GM18502 (cell line): ENCODE measurements at regions not wholly inside any gene's neighbourhood (a gene's known extent, or its start where the extent isn't known, plus 50 kb on each side); places are given as distances from the start of the nearest gene placed in this dataset.
A peak's percentile ranks its signal among the peaks of the same experiment; 100 is the strongest.
"Not testable (repeated sequence)": the region's sequence is repeated elsewhere in the genome, so short reads cannot be mapped to it uniquely, and the experiment has no call there.

Experiments used
- ATAC-seq: cut with Tn5 transposase; IDR thresholded peaks from one replicate; pipeline ENCODE4 v1.9.1; 2021; ENCODE audit warnings: mild to moderate bottlenecking; ENCODE audit not compliant: unreplicated experiment, poor library complexity

DNA sequence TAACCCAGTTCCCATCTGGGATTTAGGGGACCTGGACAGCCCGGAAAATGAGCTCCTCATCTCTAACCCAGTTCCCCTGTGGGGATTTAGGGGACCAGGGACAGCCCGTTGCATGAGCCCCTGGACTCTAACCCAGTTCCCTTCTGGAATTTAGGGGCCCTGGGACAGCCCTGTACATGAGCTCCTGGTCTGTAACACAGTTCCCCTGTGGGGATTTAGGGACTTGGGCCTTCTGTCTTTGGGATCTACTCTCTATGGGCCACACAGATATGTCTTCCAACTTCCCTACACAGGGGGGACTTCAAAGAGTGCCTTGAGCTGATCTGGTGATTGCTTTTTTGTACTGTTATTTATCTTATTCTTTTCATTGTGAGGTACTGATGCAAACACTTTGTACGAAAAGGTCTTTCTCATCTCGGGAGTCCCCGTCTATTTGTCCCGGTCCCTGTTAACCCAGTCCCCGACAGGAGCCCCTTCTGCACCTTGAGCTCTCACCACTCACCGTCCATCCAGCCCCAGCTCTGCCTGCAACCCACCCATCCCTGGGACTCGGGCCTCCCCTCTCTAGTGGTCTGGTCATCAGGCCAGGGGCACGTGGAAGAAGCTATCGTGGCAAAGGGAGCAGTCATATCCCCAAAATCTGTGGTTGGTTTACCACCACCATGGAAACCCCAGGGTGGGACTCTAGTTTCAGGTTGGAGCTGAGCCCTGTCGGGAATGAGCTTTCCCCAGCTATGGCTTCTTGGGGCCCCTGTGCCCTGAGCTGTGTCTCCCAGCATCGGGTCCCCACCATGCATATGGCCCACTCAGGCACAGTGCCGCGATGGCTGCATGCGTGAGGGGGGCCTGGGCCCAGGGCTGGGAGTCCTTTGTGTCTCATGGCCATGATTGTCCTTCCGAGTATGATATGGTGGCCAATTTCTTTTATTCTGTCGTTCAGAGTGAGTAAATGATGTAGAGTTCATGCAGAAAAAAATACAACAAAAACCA is 270.4 kb upstream of the PLCXD1 start:
- ATAC-seq, result not testable (repeated sequence)

DNA sequence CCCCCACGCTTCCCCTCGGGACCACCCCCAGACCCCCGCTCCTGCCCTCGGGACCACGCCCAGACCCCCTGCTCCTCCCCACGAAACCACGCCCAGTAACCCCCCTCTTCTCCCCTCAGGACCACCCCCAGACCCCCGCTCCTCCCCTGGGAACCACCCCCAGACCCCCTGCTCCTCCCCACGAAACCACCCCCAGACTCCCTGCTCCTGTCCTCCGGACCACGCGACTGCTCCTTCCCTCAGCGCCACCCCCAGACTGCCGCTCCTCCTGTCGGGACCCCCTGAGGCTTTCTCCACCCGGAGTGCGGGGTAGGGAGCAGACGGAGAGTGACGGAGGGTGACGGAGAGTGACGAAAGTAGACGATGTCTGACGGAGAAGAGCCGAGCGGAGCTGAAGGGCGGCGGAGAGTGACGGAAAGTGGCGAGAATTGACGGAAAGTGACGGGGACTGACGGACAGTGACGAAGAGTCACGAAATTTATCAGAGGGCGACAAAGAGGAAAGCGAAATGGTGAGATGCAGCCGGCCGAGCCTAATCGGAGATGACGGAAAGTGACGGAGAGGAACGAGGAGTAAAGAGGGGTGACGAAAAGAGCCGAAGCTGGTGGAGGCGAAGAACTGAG is 267.2 kb upstream of the PLCXD1 start:
- ATAC-seq, result not testable (repeated sequence)

DNA sequence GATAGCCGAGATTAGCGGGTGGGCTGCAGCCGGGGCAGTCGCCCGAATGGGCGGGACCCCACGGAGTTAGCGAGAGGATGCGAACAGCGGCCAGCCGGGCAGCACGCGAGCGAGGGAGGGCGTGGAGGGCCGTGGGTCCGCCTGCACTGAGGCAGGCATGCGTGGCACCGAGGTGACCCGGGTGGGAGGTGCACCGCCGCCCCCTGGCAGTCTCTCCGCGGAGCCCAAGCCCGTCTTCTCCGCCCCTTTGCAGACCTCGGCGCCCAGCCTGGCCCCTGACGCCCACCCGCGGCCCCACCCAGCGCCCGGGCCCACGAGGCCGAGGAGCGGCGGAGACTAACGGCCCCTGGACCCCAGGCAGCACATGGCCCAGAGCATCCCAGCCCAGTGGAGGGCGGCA is 266.7 kb upstream of the PLCXD1 start:
- not testable (repeated sequence) for ATAC-seq

DNA sequence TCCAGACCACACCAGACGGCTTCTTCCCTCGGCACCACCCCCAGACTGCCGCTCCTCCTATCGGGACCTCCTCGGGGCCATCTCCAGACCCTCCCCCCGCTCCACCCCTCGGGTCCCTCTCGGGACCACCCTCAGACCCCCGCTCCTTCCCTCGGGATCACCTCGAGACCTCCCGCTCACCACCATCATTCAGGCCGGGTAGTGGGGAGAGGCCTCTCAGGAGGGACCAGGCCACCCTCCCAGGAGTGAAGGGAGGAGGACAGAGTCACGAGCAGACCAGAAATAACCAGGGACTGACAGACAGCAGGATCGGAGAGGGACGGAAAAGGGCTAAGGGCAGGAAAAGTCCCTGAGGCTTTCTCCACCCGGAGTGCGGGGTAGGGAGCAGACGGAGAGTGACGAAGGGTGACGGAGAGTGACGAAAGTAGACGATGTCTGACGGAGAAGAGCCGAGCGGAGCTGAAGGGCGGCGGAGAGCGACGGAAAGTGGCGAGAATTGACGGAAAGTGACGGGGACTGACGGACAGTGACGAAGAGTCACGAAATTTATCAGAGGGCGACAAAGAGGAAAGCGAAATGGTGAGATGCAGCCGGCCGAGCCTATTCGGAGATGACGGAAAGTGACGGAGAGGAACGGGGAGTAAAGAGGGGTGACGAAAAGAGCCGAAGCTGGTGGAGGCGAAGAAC is 262.3 kb upstream of the PLCXD1 start:
- peak; percentile 98 for ATAC-seq

DNA sequence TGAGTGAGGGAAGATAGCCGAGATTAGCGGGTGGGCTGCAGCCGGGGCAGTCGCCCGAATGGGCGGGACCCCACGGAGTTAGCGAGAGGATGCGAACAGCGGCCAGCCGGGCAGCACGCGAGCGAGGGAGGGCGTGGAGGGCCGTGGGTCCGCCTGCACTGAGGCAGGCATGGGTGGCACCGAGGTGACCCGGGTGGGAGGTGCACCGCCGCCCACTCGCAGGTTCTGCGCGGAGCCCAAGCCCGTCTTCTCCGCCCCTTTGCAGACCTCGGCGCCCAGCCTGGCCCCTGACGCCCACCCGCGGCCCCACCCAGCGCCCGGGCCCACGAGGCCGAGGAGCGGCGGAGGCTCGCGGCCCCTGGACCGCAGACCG is 261.7 kb upstream of the PLCXD1 start:
- peak; percentile 11 for ATAC-seq

DNA sequence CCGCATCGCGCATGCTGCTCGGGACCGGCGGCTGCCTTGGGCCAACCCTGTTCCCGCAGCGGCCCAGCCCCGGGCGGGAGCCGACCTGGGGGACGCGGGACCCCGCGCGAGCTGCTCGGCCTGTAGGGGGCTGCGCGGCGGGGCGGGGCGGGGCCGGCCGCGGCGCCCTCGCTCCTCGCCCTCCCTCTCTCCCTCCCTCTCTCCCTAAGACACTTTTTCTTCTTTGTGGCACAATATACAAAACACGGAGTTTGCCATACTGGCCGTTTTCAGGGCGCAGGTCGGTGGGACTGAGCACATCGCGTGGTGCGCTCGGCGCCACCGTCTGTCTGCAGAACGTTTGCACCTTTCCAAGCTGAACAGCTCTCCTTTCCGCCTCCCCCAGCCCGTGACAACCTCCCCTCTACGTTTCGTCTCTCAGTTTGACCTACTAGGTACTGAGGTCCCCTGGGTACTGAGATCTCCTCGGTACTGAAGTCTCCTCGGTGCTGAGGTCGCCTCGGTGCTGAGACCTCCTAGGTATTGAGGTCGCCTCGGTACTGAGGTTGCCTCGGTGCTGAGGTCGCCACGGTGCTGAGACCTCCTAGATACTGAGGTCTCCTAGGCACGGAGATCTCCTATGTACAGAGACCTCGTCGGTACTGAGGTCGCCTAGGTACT is 261.1 kb upstream of the PLCXD1 start:
- peak; percentile 17 for ATAC-seq

DNA sequence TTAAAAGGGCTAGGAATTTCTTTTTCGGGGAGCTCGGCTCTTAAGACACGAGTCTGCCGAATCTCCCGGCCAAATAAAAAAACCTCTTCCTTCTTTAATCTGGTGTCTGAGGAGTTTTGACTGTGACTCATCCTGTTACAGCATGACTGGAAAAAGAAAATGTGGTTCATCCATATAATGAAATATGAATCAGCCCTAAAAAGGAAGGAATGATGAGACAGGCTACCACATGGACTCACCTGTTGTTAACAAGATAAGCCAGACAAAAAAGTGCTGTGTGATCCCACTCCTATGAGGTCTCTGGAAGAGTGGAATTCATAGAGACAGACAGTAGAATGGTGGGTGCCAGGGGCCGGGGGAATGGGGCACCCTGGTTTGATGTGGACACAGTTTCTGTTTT is 257.0 kb upstream of the PLCXD1 start:
- ATAC-seq, result not testable (repeated sequence)
